Endothelial cell (in vitro differentiated cells): ENCODE measurements at regions not wholly inside any gene's neighbourhood (a gene's known extent, or its start where the extent isn't known, plus 50 kb on each side); places are given as distances from the start of the nearest gene placed in this dataset.

Source experiments
- DNase-seq: peaks from one replicate; pipeline ENCODE4 v3.0.0; 2021; ENCODE audit warnings: low spot score
- H3K27ac Mint-ChIP-seq: one replicate; pipeline ENCODE4 v1.8.0; 2021; ENCODE audit warnings: mixed read lengths, inconsistent platforms; ENCODE audit not compliant: unreplicated experiment
- H3K27me3 Mint-ChIP-seq: one replicate; pipeline ENCODE4 v1.8.0; 2021; ENCODE audit warnings: mild to moderate bottlenecking, moderate library complexity, mixed read lengths, inconsistent platforms; ENCODE audit not compliant: unreplicated experiment
- H3K36me3 Mint-ChIP-seq: one replicate; pipeline ENCODE4 v1.8.0; 2021; ENCODE audit warnings: mild to moderate bottlenecking, low read depth, mixed read lengths, inconsistent platforms; ENCODE audit not compliant: unreplicated experiment
- H3K4me1 Mint-ChIP-seq: one replicate; pipeline ENCODE4 v1.8.0; 2021; ENCODE audit warnings: mild to moderate bottlenecking, mixed read lengths, inconsistent platforms; ENCODE audit not compliant: unreplicated experiment
- H3K4me3 Mint-ChIP-seq: one replicate; pipeline ENCODE4 v1.8.0; 2021; ENCODE audit warnings: mild to moderate bottlenecking, mixed read lengths, inconsistent platforms; ENCODE audit not compliant: unreplicated experiment
- H3K9me3 Mint-ChIP-seq: one replicate; pipeline ENCODE4 v1.8.0; 2021; ENCODE audit warnings: mixed read lengths, inconsistent platforms; ENCODE audit not compliant: unreplicated experiment
- CTCF ChIP-seq: fragments of 200-600 bp; sonication (generic); IDR thresholded peaks from one replicate; pipeline ENCODE4 v1.5.0; 2021; ENCODE audit warnings: antibody characterized with exemption; ENCODE audit not compliant: unreplicated experiment

- no peaks in the 10 kb centered on the region for H3K4me1 Mint-ChIP-seq
- H3K36me3 Mint-ChIP-seq = peaks cover 4% of the 10 kb centered on the region
- H3K27me3 Mint-ChIP-seq = peaks cover 6% of the 10 kb centered on the region
- DNase-seq = no peak
- H3K27ac Mint-ChIP-seq = no peak overlapping the region
- TF ChIP-seq CTCF = no peak
- H3K4me3 Mint-ChIP-seq = no peak overlapping the region
- no peaks in the 10 kb centered on the region for H3K9me3 Mint-ChIP-seq
These were observed 97.4 kb downstream of the GGTLC2 start for GRCh38 chr22:22741843-22742242.

- no peak for TF ChIP-seq CTCF
- Mint-ChIP-seq H3K9me3 (no peaks in the 10 kb centered on the region), H3K4me1 (peaks cover 8% of the 10 kb centered on the region), H3K4me3 (no peak overlapping the region), H3K36me3 (peaks cover 4% of the 10 kb centered on the region), H3K27me3 (peaks cover 2% of the 10 kb centered on the region), H3K27ac (no peak overlapping the region)
- no peak for DNase-seq
These were observed 98.2 kb downstream of the GGTLC2 start for GRCh38 chr22:22742641-22743040.

GRCh38 chr22:22743128-22743760, 98.8 kb downstream of the GGTLC2 start:
- Mint-ChIP-seq H3K4me1 (peaks cover 12% of the 10 kb centered on the region), H3K9me3 (no peaks in the 10 kb centered on the region), H3K27me3 (peaks cover 2% of the 10 kb centered on the region), H3K4me3 (no peak overlapping the region), H3K36me3 (peaks cover 4% of the 10 kb centered on the region), H3K27ac (no peak overlapping the region)
- TF ChIP-seq CTCF = no peak
- DNase-seq = no peak

GRCh38 chr22:22744412-22745224, 100.2 kb downstream of the GGTLC2 start:
- peaks cover 12% of the 10 kb centered on the region for H3K4me1 Mint-ChIP-seq
- peaks cover 6% of the 10 kb centered on the region for H3K27me3 Mint-ChIP-seq
- TF ChIP-seq CTCF = no peak
- no peak for DNase-seq
- H3K27ac Mint-ChIP-seq = no peak overlapping the region
- H3K4me3 Mint-ChIP-seq = no peak overlapping the region
- peaks cover 3% of the 10 kb centered on the region for H3K36me3 Mint-ChIP-seq
- H3K9me3 Mint-ChIP-seq = no peaks in the 10 kb centered on the region
